Right renal cortex interstitium (tissue), 3 donors: ENCODE measurements at regions not wholly inside any gene's neighbourhood (a gene's known extent, or its start where the extent isn't known, plus 50 kb on each side); places are given as distances from the start of the nearest gene placed in this dataset.
A peak's percentile ranks its signal among the peaks of the same experiment; 100 is the strongest.
"Not testable (repeated sequence)": the region's sequence is repeated elsewhere in the genome, so short reads cannot be mapped to it uniquely, and the experiment has no call there.

Source experiments
- DNase-seq, 3 donors: peaks; one replicate each; pipeline ENCODE4 v3.0.0-alpha.2; 2013; ENCODE audit warnings: low read depth in 3 of 3, low spot score in 2 of 3

- DNase-seq, result no peak
These were observed 122.7 kb downstream of the FAM53A start for GRCh38 chr4:1561286-1561990.

GRCh38 chr4:1559896-1560650 lies 124.0 kb downstream of the FAM53A start:
- DNase-seq, result no peak

GRCh38 chr4:1558205-1558604 lies 125.9 kb downstream of the FAM53A start:
- no peak for DNase-seq

- DNase-seq, result no peak
These were observed 126.9 kb downstream of the FAM53A start for GRCh38 chr4:1557221-1557597.

GRCh38 chr4:1556541-1557220 lies 127.4 kb downstream of the FAM53A start:
- no peak for DNase-seq

- no peak for DNase-seq
These were observed 129.2 kb downstream of the FAM53A start for GRCh38 chr4:1554876-1555265.

- DNase-seq, result no peak
These were observed 129.8 kb downstream of the FAM53A start for GRCh38 chr4:1554246-1554875.

- DNase-seq, result no peak
These were observed 130.7 kb downstream of the FAM53A start for GRCh38 chr4:1553365-1553764.

GRCh38 chr4:1552451-1552850 lies 131.7 kb downstream of the FAM53A start:
- no peak for DNase-seq

- DNase-seq, result no peak
These were observed 132.9 kb downstream of the FAM53A start for GRCh38 chr4:1551211-1551610.

GRCh38 chr4:1550122-1551070 lies 133.7 kb downstream of the FAM53A start:
- DNase-seq, result peak in 2 of 3 donors; percentile 32 to 69

- DNase-seq, result no peak
These were observed 134.5 kb downstream of the FAM53A start for GRCh38 chr4:1549638-1550035.

- not testable (repeated sequence) for DNase-seq
These were observed 135.1 kb downstream of the FAM53A start for GRCh38 chr4:1548827-1549637.

GRCh38 chr4:1547856-1548826 lies 136.0 kb downstream of the FAM53A start:
- DNase-seq, result peak in 1 of 3 donors; percentile 21

- DNase-seq, result no peak
These were observed 136.8 kb downstream of the FAM53A start for GRCh38 chr4:1547131-1547855.

GRCh38 chr4:1544861-1545281 lies 138.6 kb upstream of the NKX1-1 start:
- DNase-seq, result no peak

GRCh38 chr4:1544435-1544834 lies 138.2 kb upstream of the NKX1-1 start:
- DNase-seq, result not testable (repeated sequence)
